Small intestine (tissue), 7 donors: ENCODE measurements at regions not wholly inside any gene's neighbourhood (a gene's known extent, or its start where the extent isn't known, plus 50 kb on each side); places are given as distances from the start of the nearest gene placed in this dataset.

Source experiments
- DNase-seq, 2 donors: peaks; one replicate each; pipeline versions ENCODE4 v3.0.0 to v3.0.0-alpha.2; 2013
- FAIRE-seq: peaks from 2 replicates; lab custom pipeline; 2012; peaks lifted over from hg19 to GRCh38; lab: Jason Lieb, UNC
- H3K27ac ChIP-seq, 3 donors: one replicate each; pipeline ENCODE4 v1.5.1; 2013; ENCODE audit warnings: low read length in 2 of 3, mild to moderate bottlenecking in 2 of 3, control low read depth in 1 of 3, inconsistent platforms in 1 of 3, low read depth in 1 of 3, moderate library complexity in 1 of 3
- H3K27me3 ChIP-seq, 3 donors: one replicate each; pipeline ENCODE4 v1.6.1; 2013; ENCODE audit warnings: low read length in 3 of 3, inconsistent platforms in 1 of 3; ENCODE audit not compliant: control insufficient read depth in 3 of 3, insufficient read depth in 3 of 3
- H3K36me3 ChIP-seq, 3 donors: one replicate each; pipeline ENCODE4 v1.6.1; 2013; ENCODE audit warnings: low read length in 3 of 3, inconsistent platforms in 1 of 3, low read depth in 1 of 3, mild to moderate bottlenecking in 1 of 3, moderate library complexity in 1 of 3; ENCODE audit not compliant: control insufficient read depth in 3 of 3, insufficient read depth in 2 of 3
- H3K4me1 ChIP-seq, 3 donors: one replicate each; pipeline ENCODE4 v1.6.1; 2013; ENCODE audit warnings: low read length in 2 of 3, inconsistent platforms in 1 of 3, low read depth in 1 of 3, mild to moderate bottlenecking in 1 of 3, moderate library complexity in 1 of 3; ENCODE audit not compliant: control insufficient read depth in 3 of 3, insufficient read depth in 2 of 3
- H3K4me3 ChIP-seq, 3 donors: one replicate each; pipeline ENCODE4 v1.5.1; 2013; ENCODE audit warnings: low read length in 3 of 3, control low read depth in 1 of 3, inconsistent platforms in 1 of 3, low read depth in 1 of 3, mild to moderate bottlenecking in 1 of 3, moderate library complexity in 1 of 3
- H3K9me3 ChIP-seq, 2 donors: one replicate each; pipeline ENCODE4 v1.6.1; 2013; ENCODE audit warnings: low read depth in 1 of 2, low read length in 1 of 2; ENCODE audit not compliant: control insufficient read depth in 2 of 2, insufficient read depth in 1 of 2
- WGBS, 3 donors: extraction: QIAGEN DNeasy Blood & Tissue Kit; methylation state at CpG; one replicate each; pipeline ENCODE4 v1.1.7; 2013; 5-methylcytosine and 5-hydroxymethylcytosine counted together
- donor health status: healthy with polysubstance abuse.
- donor health status: control.
- donor health status: control.
- donor health status: Bipolar disorder and iron deficiency.
- donor health status: healthy.

GRCh38 chr10:125333769-125334168 lies 173.4 kb upstream of the CTBP2 start:
- Histone ChIP-seq H3K9me3 (no peaks in the 10 kb centered on the region), H3K4me1 (no peaks in the 10 kb centered on the region), H3K36me3 (no peaks in the 10 kb centered on the region), H3K4me3 (no peak overlapping the region), H3K27ac (no peak overlapping the region), H3K27me3 (no peaks in the 10 kb centered on the region)
- DNase-seq (no peak), FAIRE-seq (no peak)
- 86 to 94% (median 87%) methylated on average over 1 of the region's 1 CpG for WGBS, 3 donors

GRCh38 chr10:125333209-125333591 lies 172.8 kb upstream of the CTBP2 start:
- Histone ChIP-seq H3K4me3 (no peak overlapping the region), H3K27ac (no peak overlapping the region), H3K4me1 (no peaks in the 10 kb centered on the region), H3K27me3 (no peaks in the 10 kb centered on the region), H3K36me3 (no peaks in the 10 kb centered on the region), H3K9me3 (no peaks in the 10 kb centered on the region)
- WGBS, 3 donors, result 65 to 70% (median 70%) methylated on average over 4 of the region's 4 CpGs
- DNase-seq, result no peak
- FAIRE-seq, result no peak

- 82 to 91% (median 84%) methylated on average over 6 of the region's 6 CpGs for WGBS, 3 donors
- no peak for DNase-seq
- no peaks in the 10 kb centered on the region for H3K27me3 ChIP-seq
- no peak overlapping the region for H3K4me3 ChIP-seq
- no peak for FAIRE-seq
- no peaks in the 10 kb centered on the region for H3K36me3 ChIP-seq
- H3K4me1 ChIP-seq, result no peaks in the 10 kb centered on the region
- no peaks in the 10 kb centered on the region for H3K9me3 ChIP-seq
- H3K27ac ChIP-seq, result no peak overlapping the region
Measured at GRCh38 chr10:125332548-125333208, 172.3 kb upstream of the CTBP2 start.

GRCh38 chr10:125331056-125331455 lies 170.7 kb upstream of the CTBP2 start:
- Histone ChIP-seq H3K27me3 (peaks cover 0 to 4% (median 0%) of the 10 kb centered on the region in 3 donors), H3K27ac (no peak overlapping the region), H3K4me3 (no peak overlapping the region), H3K9me3 (peaks cover 0 to 5% of the 10 kb centered on the region in 2 donors), H3K4me1 (no peaks in the 10 kb centered on the region), H3K36me3 (no peaks in the 10 kb centered on the region)
- no peak for FAIRE-seq
- no peak for DNase-seq
- 91 to 93% (median 93%) methylated on average over 7 of the region's 7 CpGs for WGBS, 3 donors

- H3K27ac ChIP-seq, result no peak overlapping the region
- 67 to 73% (median 68%) methylated on average over 6 of the region's 6 CpGs for WGBS, 3 donors
- no peaks in the 10 kb centered on the region for H3K36me3 ChIP-seq
- FAIRE-seq (no peak), DNase-seq (no peak)
- peaks cover 0 to 4% (median 0%) of the 10 kb centered on the region in 3 donors for H3K27me3 ChIP-seq
- H3K4me3 ChIP-seq, result no peak overlapping the region
- H3K4me1 ChIP-seq, result no peaks in the 10 kb centered on the region
- H3K9me3 ChIP-seq, result peaks cover 0 to 5% of the 10 kb centered on the region in 2 donors
Measured at GRCh38 chr10:125329056-125329455, 168.7 kb upstream of the CTBP2 start.

- DNase-seq (no peak), FAIRE-seq (no peak)
- 43 to 60% (median 57%) methylated on average over 3 of the region's 3 CpGs for WGBS, 3 donors
Measured at GRCh38 chr10:125325326-125325725, 165.0 kb upstream of the CTBP2 start.

GRCh38 chr10:125316436-125316835 lies 156.1 kb upstream of the CTBP2 start:
- WGBS, 3 donors, result 62 to 66% (median 63%) methylated on average over 3 of the region's 3 CpGs
- no peaks in the 10 kb centered on the region for H3K4me1 ChIP-seq
- peaks cover 0 to 3% (median 0%) of the 10 kb centered on the region in 3 donors for H3K27me3 ChIP-seq
- FAIRE-seq (no peak), DNase-seq (no peak)
- no peak overlapping the region for H3K27ac ChIP-seq
- H3K4me3 ChIP-seq, result no peak overlapping the region
- no peaks in the 10 kb centered on the region for H3K36me3 ChIP-seq
- no peaks in the 10 kb centered on the region for H3K9me3 ChIP-seq

More at GRCh38 chr10:125325326-125325725, 165.0 kb upstream of the CTBP2 start:
- Histone ChIP-seq H3K36me3 (no peaks in the 10 kb centered on the region), H3K4me3 (no peak overlapping the region), H3K9me3 (peaks cover 0 to 14% of the 10 kb centered on the region in 2 donors), H3K27ac (no peak overlapping the region), H3K4me1 (no peaks in the 10 kb centered on the region), H3K27me3 (peaks cover 0 to 6% (median 0%) of the 10 kb centered on the region in 3 donors)

GRCh38 chr10:125300937-125301336 lies 140.6 kb upstream of the CTBP2 start:
- no peak overlapping the region for H3K27ac ChIP-seq
- no peak overlapping the region for H3K4me3 ChIP-seq
- H3K4me1 ChIP-seq, result no peaks in the 10 kb centered on the region
- FAIRE-seq (no peak), DNase-seq (no peak)
- H3K27me3 ChIP-seq, result peaks cover 0 to 2% (median 0%) of the 10 kb centered on the region in 3 donors
- no peaks in the 10 kb centered on the region for H3K36me3 ChIP-seq
- 61 to 77% (median 74%) methylated on average over 2 of the region's 2 CpGs for WGBS, 3 donors
- no peaks in the 10 kb centered on the region for H3K9me3 ChIP-seq

- Histone ChIP-seq H3K27ac (no peak overlapping the region), H3K27me3 (peaks cover 0 to 2% (median 0%) of the 10 kb centered on the region in 3 donors), H3K4me1 (no peaks in the 10 kb centered on the region), H3K36me3 (no peaks in the 10 kb centered on the region), H3K4me3 (no peak overlapping the region), H3K9me3 (no peaks in the 10 kb centered on the region)
- no peak for FAIRE-seq
- 3 to 14% (median 13%) methylated on average over 2 of the region's 2 CpGs for WGBS, 3 donors
- DNase-seq, result no peak
Measured at GRCh38 chr10:125299461-125299860, 139.1 kb upstream of the CTBP2 start.
